Neural crest cell (in vitro differentiated cells): ENCODE measurements at regions not wholly inside any gene's neighbourhood (a gene's known extent, or its start where the extent isn't known, plus 50 kb on each side); places are given as distances from the start of the nearest gene placed in this dataset.

Experiments
- DNase-seq: peaks from one replicate; pipeline ENCODE4 v3.0.0; 2021; ENCODE audit warnings: low read depth, mixed read lengths, low spot score
- H3K27ac Mint-ChIP-seq: one replicate; pipeline ENCODE4 v1.8.0; 2021; ENCODE audit warnings: mild to moderate bottlenecking, mixed read lengths; ENCODE audit not compliant: unreplicated experiment
- H3K27me3 Mint-ChIP-seq: 2 replicates; pipeline ENCODE4 v1.8.0; 2021; ENCODE audit warnings: low read depth, mild to moderate bottlenecking, mixed read lengths
- H3K36me3 Mint-ChIP-seq: 2 replicates; pipeline ENCODE4 v1.8.0; 2021; ENCODE audit warnings: low read depth, mild to moderate bottlenecking, mixed read lengths
- H3K4me1 Mint-ChIP-seq: 2 replicates; pipeline ENCODE4 v1.8.0; 2021; ENCODE audit warnings: mixed read lengths
- H3K4me3 Mint-ChIP-seq: one replicate; pipeline ENCODE4 v1.8.0; 2021; ENCODE audit warnings: mild to moderate bottlenecking, mixed read lengths
- H3K9me3 Mint-ChIP-seq: 2 replicates; pipeline ENCODE4 v1.8.0; 2021; ENCODE audit warnings: mixed read lengths
- TF ChIP-seq, protein P1 (sequence below): fragments of 200-600 bp; sonication (generic); conservative IDR thresholded peaks from 2 replicates; pipeline ENCODE4 v1.5.0; 2021; ENCODE audit warnings: antibody characterized with exemption, mild to moderate bottlenecking

DNA sequence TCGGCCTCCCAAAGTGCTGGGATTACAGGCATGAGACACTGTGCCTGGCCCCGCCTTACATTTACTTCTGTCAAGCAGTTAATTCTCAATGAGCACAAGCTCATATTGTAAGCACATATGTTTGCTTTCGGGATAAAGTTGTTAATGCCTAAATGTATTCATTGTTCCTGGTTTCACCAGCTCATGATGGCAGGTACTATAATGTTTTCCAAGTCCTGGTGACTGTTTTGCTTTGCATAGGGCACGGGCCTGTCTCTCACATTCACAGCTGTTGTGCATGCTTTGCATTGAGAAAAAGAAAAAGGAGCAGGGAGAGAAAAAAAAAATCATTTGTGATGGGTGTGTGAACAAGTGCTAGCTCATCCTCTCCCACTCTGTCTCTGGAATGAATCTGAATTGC is 661.2 kb upstream of the TENM3 start:
- no peak overlapping the region for H3K27ac Mint-ChIP-seq
- no peak for DNase-seq
- no peaks in the 10 kb centered on the region for H3K4me1 Mint-ChIP-seq
- H3K36me3 Mint-ChIP-seq: no peaks in the 10 kb centered on the region
- TF ChIP-seq, protein P1, sequence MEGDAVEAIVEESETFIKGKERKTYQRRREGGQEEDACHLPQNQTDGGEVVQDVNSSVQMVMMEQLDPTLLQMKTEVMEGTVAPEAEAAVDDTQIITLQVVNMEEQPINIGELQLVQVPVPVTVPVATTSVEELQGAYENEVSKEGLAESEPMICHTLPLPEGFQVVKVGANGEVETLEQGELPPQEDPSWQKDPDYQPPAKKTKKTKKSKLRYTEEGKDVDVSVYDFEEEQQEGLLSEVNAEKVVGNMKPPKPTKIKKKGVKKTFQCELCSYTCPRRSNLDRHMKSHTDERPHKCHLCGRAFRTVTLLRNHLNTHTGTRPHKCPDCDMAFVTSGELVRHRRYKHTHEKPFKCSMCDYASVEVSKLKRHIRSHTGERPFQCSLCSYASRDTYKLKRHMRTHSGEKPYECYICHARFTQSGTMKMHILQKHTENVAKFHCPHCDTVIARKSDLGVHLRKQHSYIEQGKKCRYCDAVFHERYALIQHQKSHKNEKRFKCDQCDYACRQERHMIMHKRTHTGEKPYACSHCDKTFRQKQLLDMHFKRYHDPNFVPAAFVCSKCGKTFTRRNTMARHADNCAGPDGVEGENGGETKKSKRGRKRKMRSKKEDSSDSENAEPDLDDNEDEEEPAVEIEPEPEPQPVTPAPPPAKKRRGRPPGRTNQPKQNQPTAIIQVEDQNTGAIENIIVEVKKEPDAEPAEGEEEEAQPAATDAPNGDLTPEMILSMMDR: no peak
- H3K27me3 Mint-ChIP-seq: no peaks in the 10 kb centered on the region
- no peak overlapping the region for H3K4me3 Mint-ChIP-seq
- peaks cover 3% of the 10 kb centered on the region for H3K9me3 Mint-ChIP-seq

DNA sequence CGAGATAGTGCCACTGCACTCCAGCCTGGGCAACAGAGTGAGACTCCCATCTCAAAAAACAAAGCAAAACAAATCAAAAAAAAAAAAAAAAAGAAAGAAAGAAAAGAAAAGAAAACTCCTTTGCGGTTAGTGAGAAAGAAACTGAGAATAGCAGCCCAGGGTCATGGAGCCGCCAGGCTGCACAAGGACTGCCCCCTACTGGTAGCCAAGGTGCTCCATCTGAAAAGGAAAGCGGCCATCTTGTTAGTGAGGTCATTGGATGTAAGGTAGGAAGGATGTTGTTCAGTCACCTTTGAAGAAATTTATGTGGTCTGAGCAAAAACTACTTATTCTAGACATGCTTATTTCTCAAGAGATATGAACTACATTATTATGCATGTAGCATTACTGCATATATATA is 660.6 kb upstream of the TENM3 start:
- peaks cover 3% of the 10 kb centered on the region for H3K9me3 Mint-ChIP-seq
- DNase-seq: no peak
- no peaks in the 10 kb centered on the region for H3K27me3 Mint-ChIP-seq
- peaks cover 3% of the 10 kb centered on the region for H3K36me3 Mint-ChIP-seq
- TF ChIP-seq, protein P1: peak; percentile 36
- no peak overlapping the region for H3K4me3 Mint-ChIP-seq
- no peaks in the 10 kb centered on the region for H3K4me1 Mint-ChIP-seq
- no peak overlapping the region for H3K27ac Mint-ChIP-seq

DNA sequence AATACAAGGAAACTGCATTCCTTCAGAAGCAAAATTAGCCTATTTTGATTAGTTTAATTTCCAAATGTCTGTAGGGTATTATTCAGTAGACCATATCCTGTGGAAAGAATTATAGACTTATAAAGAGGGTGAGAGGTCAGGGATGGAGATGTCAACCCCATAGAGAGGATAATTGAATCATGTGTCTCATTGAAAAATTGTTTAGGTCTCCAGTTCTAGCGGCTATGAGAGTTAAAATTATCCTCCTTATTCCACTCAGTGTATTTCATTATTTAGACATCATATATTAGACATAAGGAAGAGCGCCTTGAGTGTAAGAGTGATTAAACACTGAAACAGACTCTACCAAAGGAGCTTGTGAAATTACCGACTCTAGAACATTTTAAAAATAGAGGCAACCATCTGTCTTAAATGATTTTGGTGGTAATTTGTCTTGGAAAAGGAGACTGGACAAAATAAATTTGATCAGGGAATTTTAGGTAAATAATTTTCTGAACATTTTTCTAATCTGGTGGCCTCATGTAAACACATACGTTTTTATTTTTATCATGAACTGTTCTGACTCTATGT is 654.4 kb upstream of the TENM3 start:
- no peak overlapping the region for H3K27ac Mint-ChIP-seq
- no peaks in the 10 kb centered on the region for H3K4me1 Mint-ChIP-seq
- TF ChIP-seq, protein P1: no peak
- H3K36me3 Mint-ChIP-seq: peaks cover 3% of the 10 kb centered on the region
- peaks cover 4% of the 10 kb centered on the region for H3K9me3 Mint-ChIP-seq
- H3K4me3 Mint-ChIP-seq: no peak overlapping the region
- DNase-seq: no peak
- no peaks in the 10 kb centered on the region for H3K27me3 Mint-ChIP-seq

DNA sequence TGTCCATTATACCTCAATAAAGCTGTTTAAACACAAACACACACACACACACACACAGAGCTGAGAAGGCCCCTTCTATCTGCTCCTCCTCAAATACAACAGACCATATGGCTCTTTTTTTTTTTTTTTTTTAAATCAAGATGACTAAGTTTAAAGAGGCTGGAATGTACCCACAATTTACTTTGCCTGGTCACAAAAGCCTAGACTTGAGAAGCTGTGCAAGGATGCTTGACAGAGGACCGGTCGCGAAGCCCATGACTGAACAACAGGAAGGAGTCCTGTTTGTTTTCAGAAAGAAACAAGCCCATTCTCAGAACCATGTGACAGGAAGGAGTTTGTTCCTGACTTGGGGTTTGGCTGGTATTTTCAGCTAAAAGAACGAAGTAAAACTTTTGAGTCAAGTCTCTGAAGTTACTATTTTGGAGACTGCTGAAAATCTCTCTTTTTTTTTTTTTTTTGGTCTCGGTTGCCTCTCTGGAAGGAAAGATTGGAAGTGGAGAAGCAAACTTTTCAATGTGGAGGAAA is 650.9 kb upstream of the TENM3 start:
- Mint-ChIP-seq H3K4me3 (no peak overlapping the region), H3K36me3 (peaks cover under 1% of the 10 kb centered on the region), H3K27me3 (no peaks in the 10 kb centered on the region), H3K4me1 (no peaks in the 10 kb centered on the region), H3K27ac (peak overlapping the region; percentile 13), H3K9me3 (peaks cover 4% of the 10 kb centered on the region)
- DNase-seq: no peak
- TF ChIP-seq, protein P1: no peak

DNA sequence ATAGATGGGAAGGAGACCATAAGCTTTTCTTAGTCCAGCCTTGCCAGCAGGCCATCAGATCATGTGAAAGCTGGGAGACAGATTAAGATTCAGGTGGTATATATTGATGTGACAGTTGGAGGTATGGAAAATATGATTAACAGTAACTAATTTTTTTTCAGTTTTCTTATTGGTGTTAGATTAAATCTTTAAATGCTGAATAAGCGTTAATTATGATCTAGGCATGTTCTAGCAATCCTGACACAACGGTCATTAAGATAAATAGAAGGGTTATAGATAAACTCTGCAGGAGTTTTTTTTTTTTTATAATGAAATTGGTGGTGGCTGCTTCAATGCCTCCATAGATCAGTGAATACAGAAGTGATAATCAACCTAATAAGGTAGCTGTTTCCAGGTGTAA is 649.5 kb upstream of the TENM3 start:
- no peaks in the 10 kb centered on the region for H3K27me3 Mint-ChIP-seq
- DNase-seq: no peak
- no peaks in the 10 kb centered on the region for H3K4me1 Mint-ChIP-seq
- no peaks in the 10 kb centered on the region for H3K36me3 Mint-ChIP-seq
- no peaks in the 10 kb centered on the region for H3K9me3 Mint-ChIP-seq
- H3K4me3 Mint-ChIP-seq: no peak overlapping the region
- TF ChIP-seq, protein P1: no peak
- H3K27ac Mint-ChIP-seq: no peak overlapping the region
